GM12864 (cell line): ENCODE measurements at regions not wholly inside any gene's neighbourhood (a gene's known extent, or its start where the extent isn't known, plus 50 kb on each side); places are given as distances from the start of the nearest gene placed in this dataset.
"Not testable (repeated sequence)": the region's sequence is repeated elsewhere in the genome, so short reads cannot be mapped to it uniquely, and the experiment has no call there.

Experiments used
- DNase-seq: peaks from one replicate; pipeline ENCODE4 v3.0.0-alpha.2; 2011; ENCODE audit warnings: low read depth
- H3K4me3 ChIP-seq: 2 replicates; pipeline ENCODE4 v1.5.1; 2011; ENCODE audit warnings: mild to moderate bottlenecking, low read depth, low read length, control low read depth
- TF ChIP-seq, protein P1 (sequence below): IDR thresholded peaks from 2 replicates; pipeline ENCODE4 v1.5.1; 2011; ENCODE audit warnings: low read depth, mild to moderate bottlenecking, moderate library complexity, low read length, control low read depth, inconsistent platforms; ENCODE audit errors: missing control alignments

DNA sequence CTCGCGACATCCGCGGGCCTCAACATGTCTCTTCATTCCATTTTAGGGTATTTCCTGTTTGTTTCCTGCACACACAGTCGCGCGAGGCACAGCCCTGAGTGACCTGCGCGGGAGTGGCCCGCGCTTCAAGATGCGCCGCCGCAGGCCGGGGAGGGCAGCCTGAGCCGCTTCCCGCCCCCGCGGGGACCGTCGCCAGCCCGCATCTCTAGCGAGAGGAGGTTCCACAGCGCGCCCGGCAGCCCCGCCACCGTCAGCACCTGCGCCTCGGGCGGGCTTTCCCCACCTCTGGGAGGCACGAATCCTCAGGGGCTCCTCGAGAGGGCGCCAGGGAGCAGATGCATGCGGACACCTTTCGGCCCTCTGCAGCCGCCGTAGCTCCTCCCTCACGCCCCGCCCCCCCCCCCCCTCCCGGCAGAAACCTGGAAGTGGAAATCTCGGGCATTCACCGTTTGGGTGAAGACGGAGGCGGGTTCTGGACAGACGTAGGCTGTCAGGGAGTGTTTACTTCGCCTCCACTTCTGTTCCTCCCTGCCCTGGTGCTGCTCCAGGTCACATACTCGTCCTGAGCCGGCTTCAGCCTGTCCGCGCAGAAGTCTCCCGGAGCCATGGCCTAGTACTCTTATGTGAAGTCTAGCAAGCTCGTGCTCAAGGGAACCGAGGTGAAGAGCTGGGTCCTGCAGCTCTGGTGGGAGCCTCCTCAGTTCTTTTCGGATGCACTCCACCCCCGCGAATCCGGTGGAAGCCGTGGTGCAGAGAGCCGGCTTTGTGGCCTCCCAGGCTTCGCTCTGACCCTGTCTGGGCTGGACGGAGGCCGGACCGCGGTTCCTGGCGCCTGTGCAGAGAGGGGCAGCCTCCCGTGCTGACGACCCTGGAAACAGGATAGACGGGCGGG lies 880.5 kb upstream of the DEFB115 start:
- DNase-seq, result peak; percentile 62
- TF ChIP-seq, protein P1, sequence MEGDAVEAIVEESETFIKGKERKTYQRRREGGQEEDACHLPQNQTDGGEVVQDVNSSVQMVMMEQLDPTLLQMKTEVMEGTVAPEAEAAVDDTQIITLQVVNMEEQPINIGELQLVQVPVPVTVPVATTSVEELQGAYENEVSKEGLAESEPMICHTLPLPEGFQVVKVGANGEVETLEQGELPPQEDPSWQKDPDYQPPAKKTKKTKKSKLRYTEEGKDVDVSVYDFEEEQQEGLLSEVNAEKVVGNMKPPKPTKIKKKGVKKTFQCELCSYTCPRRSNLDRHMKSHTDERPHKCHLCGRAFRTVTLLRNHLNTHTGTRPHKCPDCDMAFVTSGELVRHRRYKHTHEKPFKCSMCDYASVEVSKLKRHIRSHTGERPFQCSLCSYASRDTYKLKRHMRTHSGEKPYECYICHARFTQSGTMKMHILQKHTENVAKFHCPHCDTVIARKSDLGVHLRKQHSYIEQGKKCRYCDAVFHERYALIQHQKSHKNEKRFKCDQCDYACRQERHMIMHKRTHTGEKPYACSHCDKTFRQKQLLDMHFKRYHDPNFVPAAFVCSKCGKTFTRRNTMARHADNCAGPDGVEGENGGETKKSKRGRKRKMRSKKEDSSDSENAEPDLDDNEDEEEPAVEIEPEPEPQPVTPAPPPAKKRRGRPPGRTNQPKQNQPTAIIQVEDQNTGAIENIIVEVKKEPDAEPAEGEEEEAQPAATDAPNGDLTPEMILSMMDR, result peak; percentile 64
- H3K4me3 ChIP-seq, result peak overlapping the region; percentile 96

DNA sequence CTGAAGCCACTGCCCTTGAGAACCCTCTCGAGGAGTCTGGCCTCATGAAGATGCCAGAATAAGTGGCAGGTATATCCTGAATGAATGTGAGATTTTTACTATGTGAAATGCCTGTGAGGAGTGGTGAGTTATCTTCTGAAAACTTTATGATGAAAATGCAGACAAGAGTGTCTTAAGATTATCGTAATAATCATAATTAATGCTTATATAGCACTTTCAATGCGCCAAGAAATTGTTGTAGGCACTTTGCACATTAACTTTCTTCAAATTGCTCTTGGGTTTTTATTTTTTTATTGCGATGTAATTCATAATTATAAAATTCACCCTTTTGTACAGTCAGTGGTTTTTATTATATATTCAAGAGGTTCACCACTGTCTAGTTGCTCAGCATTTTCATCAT lies 879.1 kb upstream of the DEFB115 start:
- H3K4me3 ChIP-seq, DNase-seq: not testable (repeated sequence)

DNA sequence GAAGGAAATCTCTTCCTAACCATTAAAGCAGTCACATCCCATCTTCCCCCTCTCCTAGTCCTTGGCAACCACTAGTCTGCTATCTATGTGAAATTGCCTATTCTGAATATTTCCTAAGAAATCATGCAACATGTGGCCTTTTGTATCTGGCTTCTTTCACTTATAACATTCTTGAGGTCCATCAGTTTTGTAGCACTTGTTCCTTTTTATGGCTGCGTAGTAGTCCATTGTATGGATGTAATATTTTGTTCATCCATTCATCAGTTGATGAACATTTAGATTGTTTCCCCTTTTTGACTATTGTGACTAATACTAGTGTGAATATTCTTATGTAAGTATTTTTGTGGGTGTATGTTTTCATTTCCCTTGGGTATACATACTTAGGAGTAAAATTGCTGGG lies 878.7 kb upstream of the DEFB115 start:
- H3K4me3 ChIP-seq, DNase-seq: not testable (repeated sequence)

DNA sequence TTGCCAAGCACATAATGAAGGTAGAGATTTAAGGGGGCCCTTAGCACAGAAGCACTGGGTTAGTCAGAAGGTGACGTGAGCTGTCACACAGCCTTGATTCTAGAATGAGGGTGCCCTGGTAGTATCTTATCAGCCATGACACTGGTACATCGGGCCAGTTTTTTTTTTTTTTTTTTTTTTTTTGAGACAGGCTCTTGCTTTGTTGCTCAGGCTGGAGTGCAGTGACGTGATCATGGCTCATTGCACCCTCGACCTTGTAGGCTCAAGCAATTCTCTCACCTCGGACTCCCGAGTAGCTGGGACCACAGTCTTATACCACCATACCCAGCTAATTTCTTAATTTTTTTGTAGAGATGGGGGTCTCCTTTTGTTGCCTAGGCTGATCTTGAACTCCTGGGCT lies 872.6 kb upstream of the DEFB115 start:
- not testable (repeated sequence) for DNase-seq

DNA sequence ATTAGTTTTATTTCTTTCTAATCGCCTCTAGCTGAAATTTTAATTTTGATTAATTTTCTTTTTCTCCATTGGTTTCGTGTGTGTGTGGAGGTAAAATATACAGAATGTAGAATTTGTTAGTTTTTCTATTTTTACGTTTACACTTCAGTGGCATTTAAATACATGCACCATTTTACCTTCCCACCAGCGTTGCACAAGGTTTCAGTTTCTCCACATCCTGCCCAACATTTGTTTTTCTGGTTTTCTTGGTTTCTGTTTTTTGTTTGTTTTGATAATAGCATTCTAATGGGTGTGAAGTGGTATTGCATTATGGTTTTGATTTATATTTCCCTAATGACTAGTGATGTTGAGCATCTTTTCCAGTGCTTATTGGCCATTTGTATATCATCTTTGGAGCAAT lies 871.4 kb upstream of the DEFB115 start:
- DNase-seq, result not testable (repeated sequence)

More for the DNA sequence above, 872.6 kb upstream of the DEFB115 start:
- H3K4me3 ChIP-seq, result not testable (repeated sequence)

DNA sequence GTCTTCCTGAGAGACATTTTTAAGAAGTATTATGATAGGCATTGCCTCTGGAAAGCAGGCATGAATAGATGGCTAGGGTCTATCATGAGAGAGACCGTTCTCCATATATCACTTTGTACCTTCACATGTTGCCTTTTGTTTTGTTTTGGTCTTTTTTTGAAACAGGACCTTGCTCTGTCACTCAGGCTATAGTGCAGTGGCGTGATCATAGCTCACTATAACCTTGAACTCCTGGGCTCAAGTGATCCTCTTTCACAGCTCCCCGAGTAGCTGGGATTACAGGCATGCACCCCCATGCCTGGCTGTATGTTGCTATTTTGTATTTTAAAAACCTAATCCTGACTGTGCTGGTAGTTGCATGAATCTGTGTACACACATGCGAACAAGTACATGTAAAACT lies 869.6 kb upstream of the DEFB115 start:
- DNase-seq, result not testable (repeated sequence)

More for the DNA sequence above, 871.4 kb upstream of the DEFB115 start:
- H3K4me3 ChIP-seq, result not testable (repeated sequence)

DNA sequence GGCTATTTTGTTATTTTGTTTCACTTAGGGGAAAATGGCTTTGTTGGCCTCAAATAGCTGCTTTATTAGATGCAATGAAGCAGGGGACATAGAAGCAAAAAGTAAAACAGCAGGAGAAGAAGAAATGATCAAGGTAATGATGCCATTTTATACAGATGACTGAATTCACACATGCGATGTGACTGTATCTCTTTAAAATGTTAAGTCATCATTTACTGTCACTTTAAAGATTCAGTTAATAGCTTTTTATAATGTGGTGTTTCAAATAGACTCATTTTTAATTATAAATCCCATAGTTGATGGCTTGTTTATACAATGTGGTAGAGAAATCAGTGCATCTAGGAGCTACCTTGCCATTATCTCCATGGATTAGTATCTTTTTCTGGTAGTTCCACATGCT lies 863.9 kb upstream of the DEFB115 start:
- not testable (repeated sequence) for DNase-seq, H3K4me3 ChIP-seq

More for the DNA sequence above, 869.6 kb upstream of the DEFB115 start:
- not testable (repeated sequence) for H3K4me3 ChIP-seq

DNA sequence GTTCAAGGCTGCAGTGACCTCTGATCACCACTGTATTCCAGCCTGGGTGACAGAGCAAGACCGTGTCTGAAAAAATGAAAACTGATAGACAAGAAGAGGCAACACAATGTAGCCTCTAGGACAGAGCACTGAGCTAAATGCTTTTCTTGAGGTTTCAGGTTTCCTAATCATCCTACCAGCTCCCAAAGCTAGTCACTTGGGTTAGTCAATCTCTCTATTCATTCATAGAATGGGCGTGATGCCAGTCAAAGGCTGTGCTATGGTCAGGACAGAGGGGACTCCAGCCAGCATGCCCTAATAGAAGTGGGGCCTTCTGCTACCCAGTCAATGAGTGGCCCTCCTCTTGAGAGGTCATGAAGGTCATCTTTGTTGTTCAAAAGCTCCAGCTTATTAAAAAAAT lies 860.4 kb upstream of the DEFB115 start:
- not testable (repeated sequence) for H3K4me3 ChIP-seq, DNase-seq

DNA sequence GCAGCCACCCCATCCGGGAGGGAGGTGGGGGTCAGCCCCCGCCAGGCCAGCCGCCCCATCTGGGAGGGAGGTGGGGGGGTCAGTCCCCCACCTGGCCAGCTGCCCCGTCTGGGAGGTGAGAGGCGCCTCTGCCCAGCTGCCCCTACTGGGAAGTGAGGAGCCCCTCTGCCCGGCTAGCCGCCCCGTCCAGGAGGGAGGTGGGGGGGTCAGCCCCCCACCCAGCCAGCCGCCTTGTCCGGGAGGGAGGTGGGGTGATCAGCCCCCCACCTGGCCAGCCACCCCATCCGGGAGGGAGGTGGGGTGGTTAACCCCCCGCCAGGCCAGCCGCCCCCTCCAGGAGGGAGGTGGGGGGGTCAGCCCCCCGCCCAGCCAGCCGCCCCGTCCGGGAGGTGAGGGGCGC lies 852.4 kb upstream of the DEFB115 start:
- DNase-seq, H3K4me3 ChIP-seq: not testable (repeated sequence)

DNA sequence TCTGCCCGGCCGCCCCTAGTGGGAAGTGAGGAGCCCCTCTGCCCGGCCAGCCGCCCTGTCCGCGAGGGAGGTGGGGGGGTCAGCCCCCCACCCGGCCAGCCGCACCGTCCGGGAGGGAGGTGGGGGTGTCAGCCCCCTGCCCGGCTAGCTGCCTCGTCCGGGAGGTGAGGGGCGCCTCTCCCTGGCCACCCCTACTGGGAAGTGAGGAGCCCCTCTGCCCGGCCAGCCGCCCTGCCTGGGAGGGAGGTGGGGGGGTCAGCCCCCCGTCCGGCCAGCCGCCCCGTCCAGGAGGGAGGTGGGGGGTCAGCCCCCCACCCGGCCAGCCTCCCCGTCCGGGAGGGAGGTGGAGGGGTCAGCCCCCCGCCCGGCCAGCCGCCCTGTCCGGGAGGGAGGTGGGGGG lies 851.9 kb upstream of the DEFB115 start:
- H3K4me3 ChIP-seq, DNase-seq: not testable (repeated sequence)

DNA sequence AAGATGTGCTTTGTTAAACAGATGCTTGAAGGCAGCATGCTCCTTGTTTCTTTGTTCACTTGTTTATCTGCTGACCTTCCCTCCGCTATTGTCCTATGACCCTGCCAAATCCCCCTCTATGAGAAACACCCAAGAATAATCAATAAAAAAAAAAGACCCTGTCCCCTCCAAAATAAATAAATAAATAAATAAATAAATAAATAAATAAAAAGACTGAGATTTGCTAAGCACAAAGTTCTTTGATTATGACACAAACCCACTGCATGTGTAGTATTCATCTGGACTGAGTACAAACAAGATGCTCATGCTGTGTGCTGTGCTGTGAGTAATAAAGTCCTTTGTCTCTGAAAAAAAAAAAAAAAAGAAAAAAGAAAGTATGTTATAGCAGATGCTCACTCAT lies 851.1 kb upstream of the DEFB115 start:
- not testable (repeated sequence) for H3K4me3 ChIP-seq

DNA sequence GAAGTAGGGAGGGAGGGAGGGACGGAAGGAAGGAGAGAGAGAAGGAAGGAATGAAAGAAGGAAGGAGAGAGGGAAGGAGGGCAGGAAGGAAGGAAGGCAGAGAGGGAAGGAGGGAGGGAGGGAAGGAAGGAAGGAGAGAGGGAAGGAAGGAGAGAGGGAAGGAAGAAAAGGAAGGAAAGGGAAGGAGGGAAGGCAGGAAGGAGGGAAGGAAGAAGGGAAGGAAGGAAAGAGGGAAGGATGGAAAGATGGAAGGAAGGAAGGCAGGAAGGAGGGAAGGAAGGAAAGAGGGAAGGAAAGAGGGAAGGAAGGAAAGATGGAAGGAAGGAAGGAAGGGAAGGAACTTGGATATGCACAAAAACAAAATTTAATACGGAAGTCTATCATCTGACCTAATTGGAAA lies 844.5 kb upstream of the DEFB115 start:
- no peak for DNase-seq
- TF ChIP-seq, protein P1, result no peak
- no peak overlapping the region for H3K4me3 ChIP-seq

More for the DNA sequence above, 851.1 kb upstream of the DEFB115 start:
- DNase-seq, result not testable (repeated sequence)

DNA sequence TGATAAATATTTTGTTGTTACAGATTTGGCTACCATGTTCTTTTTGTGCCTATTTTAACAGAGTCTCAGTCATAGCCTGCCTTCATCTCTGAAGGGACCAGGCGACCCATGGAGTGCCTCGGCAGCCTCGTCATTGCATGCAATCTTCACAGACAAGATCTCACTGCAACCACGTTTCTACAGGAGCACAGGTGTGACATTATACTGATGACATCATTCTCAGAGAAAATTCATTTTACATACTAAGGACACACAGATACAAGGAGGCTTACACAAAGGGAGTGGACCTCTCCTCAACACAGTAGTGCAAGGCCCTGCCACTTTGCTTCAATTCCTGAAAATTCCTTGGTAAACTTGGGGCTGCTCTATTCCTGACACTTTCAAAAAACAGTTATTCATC lies 840.1 kb upstream of the DEFB115 start:
- H3K4me3 ChIP-seq, DNase-seq: not testable (repeated sequence)

DNA sequence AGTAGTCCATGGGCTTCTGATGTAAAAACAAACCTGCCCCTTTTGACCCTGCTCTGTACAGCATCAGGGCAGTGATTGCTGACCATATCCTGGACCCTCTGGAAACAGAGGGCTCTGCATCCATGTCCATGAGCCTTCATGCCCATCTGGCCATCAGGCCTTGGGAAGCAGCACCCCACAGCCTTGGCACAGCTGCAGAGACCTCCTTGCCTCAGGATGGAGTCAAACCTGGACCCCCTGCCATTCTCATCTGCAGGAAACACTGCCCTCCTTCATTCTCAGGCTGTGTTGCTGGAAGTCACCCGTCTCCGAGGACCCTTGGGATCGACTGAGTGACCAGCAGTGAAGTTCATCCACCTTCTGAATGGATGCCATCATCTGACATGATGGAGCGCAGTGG lies 839.1 kb upstream of the DEFB115 start:
- H3K4me3 ChIP-seq, DNase-seq: not testable (repeated sequence)
